ENCODE measurements at regions not wholly inside any gene's neighbourhood (a gene's known extent, or its start where the extent isn't known, plus 50 kb on each side); places are given as distances from the start of the nearest gene placed in this dataset.

- Histone ChIP-seq H4K91ac (replicated peaks; ENCODE audit: insufficient read length, low read length) (no peak overlapping the region), H2BK20ac (ENCODE audit: low read length) (no peak overlapping the region), H2BK15ac (ENCODE audit: low read length) (no peak overlapping the region), H3K27me3 (replicated peaks in 1 of 4; ENCODE audit: control insufficient read depth in 3 of 4, extremely low read depth in 1 of 4, insufficient read depth in 3 of 4, low read length in 3 of 4) (no peaks in the 10 kb centered on the region), H3K79me1 (ENCODE audit: low read depth, low read length) (no peaks in the 10 kb centered on the region), H3K36me3 (ENCODE audit: control insufficient read depth in 2 of 4, insufficient read depth in 4 of 4, low read length in 3 of 4) (no peaks in the 10 kb centered on the region), H2AFZ (ENCODE audit: low read length) (no peak overlapping the region), H3K23me2 (ENCODE audit: low read depth, low read length) (no peaks in the 10 kb centered on the region), H3K27ac (ENCODE audit: low read depth, low read length) (no peak overlapping the region), H3K4me1 (replicated peaks in 1 of 4; ENCODE audit: control insufficient read depth in 3 of 4, insufficient read depth in 4 of 4, low read length in 3 of 4) (no peaks in the 10 kb centered on the region), H3K56ac (replicated peaks; ENCODE audit: insufficient read length, low read depth, low read length) (no peak overlapping the region), H4K8ac (ENCODE audit: extremely low read depth, insufficient read depth, low read length) (no peak overlapping the region), H2BK5ac (ENCODE audit: low read depth, low read length) (no peak overlapping the region), H3K4ac (replicated peaks; ENCODE audit: insufficient read length, low read depth, low read length) (no peak overlapping the region), H3K4me2 (ENCODE audit: insufficient read depth in 1 of 2, low read depth in 2 of 2, low read length in 2 of 2) (no peak overlapping the region), H3K14ac (ENCODE audit: insufficient read length) (no peak overlapping the region), H4K20me1 (replicated peaks in 1 of 2; ENCODE audit: control insufficient read depth in 1 of 2, insufficient read depth in 2 of 2, low read length in 2 of 2) (no peaks in the 10 kb centered on the region), H3K9me3 (ENCODE audit: insufficient read depth in 2 of 2, low read depth in 1 of 2, low read length in 1 of 2) (no peaks in the 10 kb centered on the region), H3K18ac (ENCODE audit: extremely low read depth, low read length) (no peak overlapping the region), H4K5ac (ENCODE audit: insufficient read length, low read depth, low read length) (no peak overlapping the region), H3K4me3 (ENCODE audit: extremely low read depth in 1 of 4, insufficient read depth in 2 of 4, low read depth in 3 of 4, low read length in 4 of 4) (no peak overlapping the region), H3K79me2 (ENCODE audit: control insufficient read depth in 1 of 2, insufficient read depth in 2 of 2, low read length in 2 of 2) (no peaks in the 10 kb centered on the region), H2BK120ac (replicated peaks; ENCODE audit: low read depth, low read length) (no peak overlapping the region), H3K23ac (ENCODE audit: insufficient read length) (no peak overlapping the region), H2AK5ac (ENCODE audit: low read depth, low read length) (no peak overlapping the region), H2BK12ac (ENCODE audit: low read depth, low read length) (no peak overlapping the region), H3K9ac (replicated peaks in 1 of 4; ENCODE audit: extremely low read depth in 1 of 4, low read depth in 3 of 4, low read length in 3 of 4) (no peak overlapping the region)
- TF ChIP-seq FOSL1 (IDR thresholded peaks at IDR 0.05; ENCODE audit: insufficient read depth, low read depth, low read length) (no peak), NRF1 (IDR thresholded peaks at IDR 0.05; ENCODE audit: low read depth, low read length) (no peak), TEAD4 (IDR thresholded peaks at IDR 0.05; ENCODE audit: low read depth, low read length) (no peak), CHD2 (IDR thresholded peaks at IDR 0.05; ENCODE audit: low read length) (no peak)
- POLR2A ChIA-PET (ENCODE audit: partially characterized antibody): no interaction called here
- no peak for FAIRE-seq
- CTCF ChIA-PET (ENCODE audit: partially characterized antibody): no interaction called here
- DNase-seq (ENCODE audit: low read depth in 1 of 2, low spot score in 2 of 2): no peak
Observed at GRCh38 chr14:46057799-46058198, 593.8 kb downstream of the RPL10L start.

Data from H1 (cell line).